Thymus (tissue), 11 donors: ENCODE measurements at regions not wholly inside any gene's neighbourhood (a gene's known extent, or its start where the extent isn't known, plus 50 kb on each side); places are given as distances from the start of the nearest gene placed in this dataset.

Experiments used
- DNase-seq, 9 donors: peaks; one replicate each; pipeline ENCODE4 v3.0.0-alpha.2; 2013; ENCODE audit warnings: low spot score in 9 of 9, low read depth in 6 of 9, missing footprints in 1 of 9
- H3K27ac ChIP-seq, 2 donors: one replicate each; pipeline ENCODE4 v1.5.1; 2013; ENCODE audit warnings: control low read depth in 1 of 2, low read depth in 1 of 2, low read length in 1 of 2, mild to moderate bottlenecking in 1 of 2, moderate library complexity in 1 of 2
- H3K27me3 ChIP-seq, 2 donors: one replicate each; pipeline ENCODE4 v1.5.1; 2013; ENCODE audit warnings: low read length in 1 of 2; ENCODE audit not compliant: control insufficient read depth in 2 of 2, insufficient read depth in 1 of 2
- H3K36me3 ChIP-seq, 2 donors: one replicate each; pipeline ENCODE4 v1.5.1; 2013; ENCODE audit warnings: low read length in 1 of 2, mild to moderate bottlenecking in 1 of 2, moderate library complexity in 1 of 2; ENCODE audit not compliant: control insufficient read depth in 2 of 2, insufficient read depth in 2 of 2
- H3K4me1 ChIP-seq, 2 donors: one replicate each; pipeline ENCODE4 v1.5.1; 2013; ENCODE audit warnings: low read length in 2 of 2; ENCODE audit not compliant: control insufficient read depth in 2 of 2, insufficient read depth in 2 of 2
- H3K4me3 ChIP-seq, 2 donors: one replicate each; pipeline ENCODE4 v1.5.1; 2013; ENCODE audit warnings: low read length in 2 of 2, control low read depth in 1 of 2, mild to moderate bottlenecking in 1 of 2
- H3K9me3 ChIP-seq, 2 donors: one replicate each; pipeline ENCODE4 v1.5.1; 2013; ENCODE audit warnings: low read length in 1 of 2, mild to moderate bottlenecking in 1 of 2; ENCODE audit not compliant: control insufficient read depth in 2 of 2, insufficient read depth in 1 of 2
- whole genome bisulfite sequencing: extraction: QIAGEN DNeasy Blood & Tissue Kit; methylation state at CpG from one replicate; pipeline ENCODE4 v1.1.7; 2013; 5-methylcytosine and 5-hydroxymethylcytosine counted together
- donor health status: healthy.

- Histone ChIP-seq H3K4me1 (no peaks in the 10 kb centered on the region), H3K27ac (no peak overlapping the region), H3K27me3 (no peaks in the 10 kb centered on the region), H3K4me3 (no peak overlapping the region), H3K36me3 (no peaks in the 10 kb centered on the region), H3K9me3 (peaks cover 0 to 11% of the 10 kb centered on the region in 2 donors)
- WGBS: 94% methylated on average over 10 of the region's 10 CpGs
- no peak for DNase-seq
Observed at GRCh38 chr1:73770109-73770905, 427.7 kb downstream of the LRRIQ3 start.

DNA sequence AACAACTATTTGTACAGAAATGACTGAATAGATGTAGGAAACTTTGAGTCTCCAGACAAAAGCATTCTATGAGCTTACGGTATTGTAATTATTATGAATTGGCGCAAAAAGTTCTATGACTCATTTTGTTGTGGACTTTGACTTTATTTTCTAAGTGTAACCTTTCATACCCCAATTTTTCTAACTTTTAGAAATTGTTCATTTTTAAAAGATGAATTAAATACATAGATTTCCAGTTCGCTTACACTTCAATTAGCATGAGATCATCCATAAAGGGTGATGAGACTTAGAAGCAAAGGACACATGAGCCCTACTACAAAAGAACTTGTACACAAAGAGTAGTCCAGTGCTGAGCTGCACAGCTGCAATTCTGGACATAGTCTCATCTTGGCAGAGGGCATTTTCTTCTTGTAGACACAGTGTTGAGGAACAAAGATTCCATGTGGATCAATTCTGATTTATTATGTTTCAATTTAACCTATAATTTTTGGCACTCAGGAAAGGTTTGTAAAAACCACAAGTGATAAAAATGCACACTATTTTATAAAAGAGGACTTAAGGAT is 431.1 kb downstream of the LRRIQ3 start:
- no peaks in the 10 kb centered on the region for H3K4me1 ChIP-seq
- peaks cover 0 to 11% of the 10 kb centered on the region in 2 donors for H3K9me3 ChIP-seq
- no peaks in the 10 kb centered on the region for H3K27me3 ChIP-seq
- no peak overlapping the region for H3K4me3 ChIP-seq
- no peak for DNase-seq
- H3K27ac ChIP-seq: no peak overlapping the region
- 75% methylated on average over 3 of the region's 3 CpGs for WGBS
- no peaks in the 10 kb centered on the region for H3K36me3 ChIP-seq

DNA sequence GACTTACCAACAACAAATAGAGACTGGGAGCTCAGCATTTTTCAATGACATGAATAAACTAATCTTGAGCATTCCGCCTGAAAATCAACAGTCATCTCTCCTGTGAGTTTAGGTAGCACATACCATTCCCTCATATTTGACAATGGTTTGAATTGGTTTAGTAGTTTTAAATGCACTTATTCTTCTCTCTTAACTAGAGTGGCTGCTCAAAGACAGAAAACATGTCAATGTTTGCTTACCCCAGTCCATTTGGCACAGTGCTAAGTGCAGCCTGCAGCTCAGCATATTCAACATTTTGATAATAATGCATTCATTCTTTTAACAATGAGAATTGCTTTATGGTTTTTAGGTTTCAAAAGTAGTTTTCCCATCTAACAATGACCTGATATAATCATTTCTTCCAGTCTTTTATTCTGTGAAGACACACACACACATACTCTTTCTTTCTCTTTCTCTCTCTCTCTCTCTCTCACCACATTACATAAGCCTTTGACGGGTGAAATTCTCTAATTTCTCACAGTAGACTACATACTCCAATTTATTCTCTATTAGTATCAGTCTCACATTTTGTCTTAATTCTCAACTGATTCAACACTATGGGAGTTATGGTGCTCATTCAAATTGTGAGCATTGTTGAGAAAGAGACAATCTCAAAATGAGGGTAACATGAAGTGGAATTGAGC is 432.3 kb downstream of the LRRIQ3 start:
- no peak overlapping the region for H3K4me3 ChIP-seq
- WGBS: 87% methylated on average over 2 of the region's 2 CpGs

GRCh38 chr1:73761559-73761958 is 436.4 kb downstream of the LRRIQ3 start:
- Histone ChIP-seq H3K4me1 (no peaks in the 10 kb centered on the region), H3K4me3 (no peak overlapping the region), H3K36me3 (no peaks in the 10 kb centered on the region), H3K9me3 (no peaks in the 10 kb centered on the region), H3K27ac (no peak overlapping the region), H3K27me3 (no peaks in the 10 kb centered on the region)
- DNase-seq: no peak
- WGBS: 92% methylated on average over 2 of the region's 2 CpGs

More for the DNA sequence above, 432.3 kb downstream of the LRRIQ3 start:
- DNase-seq: no peak
- Histone ChIP-seq H3K9me3 (peaks cover 0 to 11% of the 10 kb centered on the region in 2 donors), H3K27me3 (no peaks in the 10 kb centered on the region), H3K4me1 (no peaks in the 10 kb centered on the region), H3K27ac (no peak overlapping the region), H3K36me3 (no peaks in the 10 kb centered on the region)

DNA sequence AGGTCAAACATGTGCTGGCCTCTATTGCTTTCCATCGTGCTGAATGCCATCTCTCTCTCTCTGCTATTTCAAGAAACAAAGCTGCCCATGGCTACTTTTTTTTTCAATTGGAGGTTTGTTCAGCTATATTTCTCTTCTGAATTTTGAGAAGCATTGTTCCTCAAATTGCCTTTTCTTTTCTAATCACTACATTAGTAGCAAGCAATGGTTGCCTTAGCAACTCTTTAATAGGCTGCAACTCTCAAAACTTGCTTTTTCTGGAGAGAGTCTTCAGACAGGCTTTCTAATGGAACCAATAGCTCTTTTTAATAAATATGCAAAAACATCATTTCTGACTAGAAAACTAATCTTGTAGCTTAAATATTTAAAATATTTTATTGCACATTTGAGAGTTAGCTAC is 439.0 kb downstream of the LRRIQ3 start:
- no peaks in the 10 kb centered on the region for H3K4me1 ChIP-seq
- no peaks in the 10 kb centered on the region for H3K27me3 ChIP-seq

DNA sequence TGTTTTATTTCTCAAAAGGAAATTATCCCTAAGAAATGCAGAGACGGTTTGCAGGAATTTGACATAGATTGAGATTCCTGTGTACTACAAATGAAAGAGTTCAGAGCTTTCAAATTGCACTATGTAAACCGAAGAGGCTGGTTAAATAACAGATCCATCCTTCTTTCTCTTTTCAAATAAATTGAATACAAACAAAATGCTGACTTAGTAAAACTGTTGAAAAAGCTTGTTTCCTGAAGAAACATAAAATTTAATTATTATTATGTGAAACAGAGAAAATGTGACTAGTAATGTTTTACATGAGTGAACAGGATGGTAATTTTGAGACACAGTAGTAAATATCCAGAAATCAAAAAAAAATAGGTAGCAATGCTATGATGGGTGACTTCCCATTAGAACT is 441.2 kb downstream of the LRRIQ3 start:
- Histone ChIP-seq H3K9me3 (no peaks in the 10 kb centered on the region), H3K4me1 (no peaks in the 10 kb centered on the region), H3K4me3 (no peak overlapping the region), H3K27ac (no peak overlapping the region), H3K27me3 (no peaks in the 10 kb centered on the region), H3K36me3 (no peaks in the 10 kb centered on the region)
- DNase-seq: no peak
- WGBS: 83% methylated on average over 2 of the region's 2 CpGs

More for the DNA sequence above, 439.0 kb downstream of the LRRIQ3 start:
- WGBS: 84% methylated on average over 1 of the region's 1 CpG
- DNase-seq: no peak
- Histone ChIP-seq H3K9me3 (no peaks in the 10 kb centered on the region), H3K27ac (no peak overlapping the region), H3K36me3 (no peaks in the 10 kb centered on the region), H3K4me3 (no peak overlapping the region)

- H3K4me3 ChIP-seq: no peak overlapping the region
- 87% methylated on average over 2 of the region's 2 CpGs for WGBS
- no peaks in the 10 kb centered on the region for H3K4me1 ChIP-seq
- H3K27me3 ChIP-seq: no peaks in the 10 kb centered on the region
- H3K9me3 ChIP-seq: no peaks in the 10 kb centered on the region
- DNase-seq: no peak
- H3K36me3 ChIP-seq: no peaks in the 10 kb centered on the region
- H3K27ac ChIP-seq: no peak overlapping the region
Observed at GRCh38 chr1:73755649-73756048, 442.3 kb downstream of the LRRIQ3 start.

DNA sequence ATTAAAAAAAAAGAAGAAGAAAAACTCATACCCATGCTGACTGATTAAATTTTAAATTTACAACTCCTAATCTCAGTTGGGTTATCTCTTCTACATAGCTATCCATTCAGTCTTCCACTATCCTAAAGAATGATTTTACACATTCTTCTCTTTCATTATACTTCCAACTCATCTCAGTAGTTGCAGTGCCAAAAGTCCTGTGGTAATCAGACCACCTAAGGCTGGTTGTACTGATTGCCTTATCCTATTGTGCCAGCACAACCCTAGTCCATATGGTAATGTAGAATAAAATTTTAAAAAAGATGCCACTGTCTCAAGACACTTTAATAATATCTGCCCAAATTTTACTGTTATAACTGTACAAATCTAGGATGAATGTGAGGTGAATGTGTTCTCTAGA is 448.0 kb downstream of the LRRIQ3 start:
- no peaks in the 10 kb centered on the region for H3K9me3 ChIP-seq
- DNase-seq: no peak
- H3K27ac ChIP-seq: no peak overlapping the region
- no peaks in the 10 kb centered on the region for H3K27me3 ChIP-seq
- no peak overlapping the region for H3K4me3 ChIP-seq
- H3K4me1 ChIP-seq: no peaks in the 10 kb centered on the region
- H3K36me3 ChIP-seq: no peaks in the 10 kb centered on the region

GRCh38 chr1:73744985-73745384 is 453.0 kb downstream of the LRRIQ3 start:
- no peaks in the 10 kb centered on the region for H3K36me3 ChIP-seq
- H3K4me3 ChIP-seq: no peak overlapping the region
- no peaks in the 10 kb centered on the region for H3K27me3 ChIP-seq
- no peak for DNase-seq
- no peaks in the 10 kb centered on the region for H3K4me1 ChIP-seq
- no peak overlapping the region for H3K27ac ChIP-seq
- no peaks in the 10 kb centered on the region for H3K9me3 ChIP-seq
